Stimulated activated CD8-positive, alpha-beta memory T cell treated with anti-CD3 and anti-CD28 coated beads, Interleukin-7, amount 100 ng/mL, for 1 hour (primary cell): ENCODE measurements at regions not wholly inside any gene's neighbourhood (a gene's known extent, or its start where the extent isn't known, plus 50 kb on each side); places are given as distances from the start of the nearest gene placed in this dataset.
"Not testable (repeated sequence)": the region's sequence is repeated elsewhere in the genome, so short reads cannot be mapped to it uniquely, and the experiment has no call there.

Experiments used
- DNase-seq, 2 donors: peaks; one replicate each; pipeline ENCODE4 v3.0.0-alpha.2; 2020; ENCODE audit warnings: low read depth in 2 of 2

DNA sequence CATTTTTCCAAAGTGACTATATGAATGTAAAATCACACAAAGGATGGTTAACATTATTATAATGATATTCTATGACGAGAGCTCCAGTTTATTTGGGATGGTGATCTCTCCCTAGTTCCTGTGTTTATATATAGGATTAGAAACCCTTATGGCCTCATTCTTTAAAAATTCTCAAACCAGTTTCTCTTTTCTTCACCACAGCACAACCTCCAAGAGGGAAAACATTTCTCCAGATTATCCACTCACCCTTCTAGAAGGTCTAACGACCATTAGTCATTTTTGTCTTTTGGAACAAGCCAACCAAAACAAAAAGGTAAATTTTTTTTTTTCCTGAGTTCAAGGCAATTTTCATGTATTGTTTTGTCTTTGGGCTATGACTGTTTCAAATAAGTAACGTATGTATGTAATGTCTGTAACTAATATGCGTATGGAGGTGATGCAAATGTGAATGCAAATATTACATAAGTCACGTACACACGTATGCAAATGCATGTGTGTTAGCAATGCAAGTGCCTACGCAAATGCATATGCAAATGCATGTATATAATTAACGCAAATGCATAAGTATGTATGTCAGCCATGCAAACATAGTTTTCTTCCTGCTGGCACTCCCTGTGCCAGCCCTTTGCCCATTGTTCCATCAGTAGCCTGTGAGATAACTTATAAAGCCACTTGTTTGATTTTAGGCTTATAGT, 72.5 kb upstream of the MORC3 start:
- no peak for DNase-seq

DNA sequence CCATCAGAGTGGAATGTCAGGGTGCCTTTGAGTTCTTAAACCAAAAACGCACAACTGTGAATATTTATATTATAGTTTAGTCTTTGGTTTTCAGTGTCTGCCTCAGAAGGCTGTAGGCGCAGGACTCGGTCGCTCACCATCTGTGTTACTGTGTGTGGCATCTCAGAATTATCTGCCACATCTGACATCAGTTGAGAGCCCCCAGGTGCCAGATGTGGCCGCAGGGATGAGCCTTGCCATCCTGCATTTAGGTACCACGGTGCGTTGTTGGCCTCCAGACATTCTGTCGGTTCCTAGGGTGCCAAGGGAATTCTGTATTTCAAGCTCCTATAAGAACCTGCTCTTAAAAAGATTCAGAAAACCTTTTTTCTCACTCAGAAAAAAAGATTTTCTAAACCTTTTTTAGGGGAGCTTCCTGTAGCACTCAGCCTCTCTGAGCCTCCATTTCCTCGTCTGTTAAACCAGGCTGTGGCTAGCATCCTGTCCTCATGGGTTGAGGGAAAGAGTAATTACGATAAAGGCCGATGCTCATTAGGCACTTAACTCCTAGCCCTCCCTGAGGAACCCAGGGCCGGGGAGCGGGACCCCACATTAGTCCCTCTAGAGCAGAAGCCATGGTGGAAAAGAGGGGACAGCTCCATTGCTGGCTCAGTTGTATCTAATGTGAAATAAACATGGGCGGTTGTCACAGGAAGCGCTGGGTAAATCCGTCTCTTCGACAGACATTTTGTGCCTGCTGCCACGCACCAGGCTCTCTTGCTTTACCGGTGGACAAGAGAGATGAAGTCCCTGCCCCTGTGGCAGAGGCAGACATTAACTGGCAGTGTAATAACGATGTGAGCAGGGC, 70.2 kb upstream of the MORC3 start:
- DNase-seq: no peak

DNA sequence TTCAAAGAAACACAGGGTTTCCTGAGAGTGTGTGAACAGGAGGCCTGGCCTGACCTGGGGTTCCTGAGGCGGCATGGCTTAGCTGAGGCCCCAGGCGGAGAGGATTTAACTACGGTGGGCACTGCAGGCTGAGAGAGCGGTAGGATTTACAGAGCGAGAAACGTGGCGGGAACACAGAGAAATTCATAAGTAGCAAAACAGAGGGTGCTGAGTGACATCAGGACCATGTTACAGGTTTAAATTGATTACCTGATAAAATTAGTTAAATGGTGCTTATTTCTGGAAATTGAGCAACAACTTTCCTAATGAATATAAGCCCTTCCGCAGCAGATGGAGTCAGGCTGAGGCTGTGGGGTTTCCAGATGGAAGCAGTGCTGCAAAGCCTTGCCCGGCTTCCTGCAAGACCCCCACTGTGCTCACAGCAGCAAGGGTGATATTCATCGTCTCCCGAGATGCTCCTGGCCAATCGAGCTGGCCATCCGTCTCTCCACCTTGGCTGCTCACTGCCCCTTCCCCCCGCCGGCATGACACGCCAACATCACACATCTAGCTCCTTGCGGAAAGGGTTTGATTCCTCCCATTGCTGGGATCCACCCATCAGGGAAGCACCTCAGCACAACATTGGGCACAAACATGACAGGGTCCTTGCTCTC, 69.4 kb upstream of the MORC3 start:
- DNase-seq: no peak

DNA sequence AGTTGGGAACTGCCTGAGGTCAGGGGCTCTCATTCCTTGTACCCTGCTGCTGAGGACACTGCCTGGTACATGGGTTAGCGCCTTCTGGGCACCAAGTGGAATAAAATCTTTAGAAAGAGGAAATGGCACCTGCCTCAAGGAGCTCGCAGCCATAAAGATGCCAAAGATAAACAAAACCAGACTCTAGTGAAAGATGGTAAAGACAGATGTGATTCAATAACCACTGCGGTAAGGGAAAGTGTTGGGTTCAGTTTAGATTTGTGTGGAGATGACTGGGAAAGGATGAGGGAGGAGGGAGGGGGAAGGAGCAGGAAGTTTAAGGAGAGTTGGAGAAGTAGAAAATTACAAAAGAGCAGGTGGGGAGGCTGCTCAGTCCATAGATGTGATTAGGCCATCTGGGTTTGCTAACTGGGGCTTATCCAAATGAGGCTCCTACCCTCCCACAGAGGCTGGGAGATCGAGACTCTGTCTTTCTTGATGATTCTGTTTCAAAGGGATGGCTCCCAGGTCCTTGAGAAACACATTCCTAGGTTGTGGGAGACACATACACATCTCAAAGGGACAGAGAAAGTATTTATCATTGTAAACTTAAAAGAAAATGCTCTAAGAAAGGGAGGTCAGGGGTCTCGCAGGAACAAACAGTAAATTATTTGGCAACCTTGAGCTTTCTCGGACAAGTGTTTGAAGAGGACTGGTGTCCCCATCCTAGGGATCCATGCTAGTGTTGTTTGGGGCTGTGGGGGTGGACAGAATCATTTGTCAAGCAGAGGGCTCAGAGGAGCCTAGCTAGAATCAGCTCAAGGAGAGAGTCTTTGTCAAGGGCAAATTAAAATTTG, 65.7 kb upstream of the MORC3 start:
- no peak for DNase-seq

DNA sequence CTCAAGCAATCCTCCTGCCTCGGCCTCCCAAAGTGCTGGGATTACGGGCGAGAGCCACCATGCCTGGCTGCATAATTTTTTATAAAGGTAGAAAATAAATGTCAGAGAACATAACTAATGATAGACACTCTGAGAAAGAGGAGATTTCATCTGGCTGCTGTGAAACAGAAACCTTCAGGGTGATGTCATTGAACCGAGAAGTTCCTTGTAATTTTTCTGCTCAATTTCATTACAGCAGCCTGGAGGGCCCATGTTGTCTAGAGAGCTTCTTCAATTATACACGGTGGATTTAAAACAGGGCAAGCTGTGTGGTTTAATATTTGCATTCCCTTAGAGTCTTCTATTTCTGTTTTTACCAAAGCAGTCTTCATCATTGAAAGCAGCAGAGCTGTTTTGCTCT, 64.3 kb upstream of the MORC3 start:
- no peak for DNase-seq

DNA sequence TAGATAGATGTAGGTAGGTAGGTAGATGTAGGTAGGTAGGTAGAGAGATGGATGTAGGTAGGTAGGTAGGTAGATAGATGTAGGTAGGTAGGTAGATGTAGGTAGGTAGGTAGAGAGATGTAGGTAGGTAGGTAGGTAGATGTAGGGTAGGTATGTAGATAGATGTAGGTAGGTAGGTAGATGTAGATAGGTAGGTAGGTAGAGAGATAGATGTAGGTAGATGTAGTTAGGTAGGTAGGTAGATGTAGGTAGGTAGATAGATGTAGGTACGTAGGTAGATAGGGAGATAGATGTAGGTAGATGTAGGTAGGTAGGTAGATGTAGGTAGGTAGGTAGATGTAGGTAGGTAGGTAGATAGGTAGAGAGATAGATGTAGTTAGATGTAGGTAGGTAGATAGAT, 62.3 kb upstream of the MORC3 start:
- DNase-seq: no peak

DNA sequence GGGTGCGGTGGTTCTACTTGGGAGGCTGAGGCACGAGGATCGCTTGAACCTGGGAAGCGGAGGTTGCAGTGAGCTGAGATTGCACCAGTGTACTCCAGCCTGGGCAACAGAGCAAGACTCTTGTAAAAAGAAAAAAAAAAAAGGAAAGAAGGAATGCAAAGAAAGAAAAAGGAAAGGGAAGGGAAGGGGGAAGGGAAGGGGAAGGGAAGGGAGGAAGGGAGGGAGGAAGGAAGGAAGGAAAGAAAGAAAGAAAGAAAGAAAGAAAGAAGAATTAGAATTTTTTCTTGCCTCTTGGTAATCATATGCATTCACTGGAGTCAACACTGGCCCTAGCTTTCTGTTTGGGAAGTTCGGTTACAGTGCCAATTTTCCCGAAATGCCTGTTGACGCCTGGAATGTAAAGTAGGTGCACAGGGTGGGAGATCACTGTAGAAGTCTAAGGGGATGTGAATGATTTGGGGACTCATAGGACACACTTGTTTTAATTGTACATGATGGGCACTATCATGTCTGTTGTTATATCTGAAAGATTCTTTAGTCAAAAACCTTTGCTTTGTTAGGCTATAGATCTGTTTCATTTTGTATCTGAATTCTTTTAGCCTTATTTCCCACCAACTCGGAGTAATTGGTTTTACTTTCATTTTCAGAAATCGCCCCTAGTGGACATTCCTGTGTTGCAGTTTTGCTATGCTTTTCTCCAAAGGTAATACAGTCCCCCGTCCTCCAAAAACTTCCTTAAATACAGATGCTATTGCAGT, 59.8 kb upstream of the MORC3 start:
- DNase-seq: peak in 1 of 2 donors; percentile 8

DNA sequence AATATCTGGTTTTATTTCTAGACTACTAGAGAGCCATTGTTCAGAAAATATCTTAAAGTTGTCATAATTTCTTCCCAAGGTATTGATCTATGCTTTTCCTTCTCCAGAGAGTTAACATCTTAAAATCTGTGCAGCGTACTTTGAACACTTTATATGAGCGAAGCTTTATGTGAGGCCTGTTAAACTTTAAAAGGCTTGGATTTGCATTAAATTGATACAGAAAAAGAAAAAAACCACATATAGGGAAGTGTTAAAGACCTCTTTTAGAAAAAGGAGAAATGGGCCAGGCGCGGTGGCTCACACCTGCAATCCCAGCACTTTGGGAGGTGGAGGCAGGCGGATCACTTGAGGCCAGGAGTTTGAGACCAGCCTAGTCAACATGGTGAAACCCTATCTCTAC, 59.2 kb upstream of the MORC3 start:
- no peak for DNase-seq

DNA sequence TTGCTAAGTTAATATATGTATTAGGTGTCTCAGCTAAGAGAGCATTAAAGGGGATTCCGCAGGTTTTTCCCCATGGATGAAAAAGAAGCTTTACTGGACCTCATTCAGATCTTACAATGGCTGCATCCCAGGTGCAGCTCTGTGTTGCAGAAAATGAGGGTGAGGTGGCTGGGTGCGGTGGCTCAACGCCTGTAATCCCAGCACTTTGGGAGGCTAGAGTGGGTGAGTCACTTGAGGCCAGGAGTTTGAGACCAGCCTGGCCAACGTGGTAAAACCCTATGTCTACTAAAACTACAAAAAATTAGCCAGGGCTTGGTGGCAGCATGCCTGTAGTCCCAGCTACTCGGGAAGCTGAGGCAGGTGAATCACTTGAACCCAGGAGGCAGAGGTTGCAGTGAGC, 58.5 kb upstream of the MORC3 start:
- DNase-seq: no peak

DNA sequence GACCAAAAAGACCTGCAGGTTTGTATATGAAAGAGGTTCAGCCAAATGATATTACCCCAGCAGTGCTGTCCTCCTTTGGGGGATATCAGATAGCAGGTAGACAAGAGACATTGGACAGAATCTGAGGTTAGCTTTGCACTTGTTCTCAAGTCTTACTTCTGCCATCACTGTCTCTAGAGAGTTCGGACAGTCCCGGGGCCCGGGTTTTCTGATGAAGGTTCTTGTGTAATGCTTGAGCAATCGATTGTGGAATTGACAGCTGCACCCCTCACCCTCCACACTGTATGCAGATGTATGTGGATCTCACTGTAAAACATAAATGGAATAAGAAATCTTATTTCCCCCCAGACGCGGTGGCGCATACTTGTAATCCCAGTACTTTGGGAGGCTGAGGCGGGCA, 56.2 kb upstream of the MORC3 start:
- no peak for DNase-seq

DNA sequence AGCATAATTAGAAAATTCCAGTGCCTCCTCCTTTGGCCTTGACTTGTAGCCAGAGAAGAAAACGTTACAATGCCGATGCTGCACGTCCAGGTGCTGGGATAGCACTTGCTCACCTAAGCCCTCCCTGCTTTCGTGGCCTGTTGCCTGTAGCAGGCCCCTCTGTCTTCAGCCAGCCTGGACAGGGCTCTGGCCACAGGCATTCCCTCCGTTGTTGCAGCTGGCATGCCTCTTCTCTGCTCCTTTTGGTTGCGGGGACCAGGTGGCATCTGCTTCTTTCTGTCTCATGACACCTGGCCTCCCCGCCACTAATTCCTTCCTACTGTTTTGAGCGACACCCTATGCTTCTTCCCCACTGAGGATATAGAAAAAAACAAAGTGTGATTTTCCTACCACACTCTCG, 54.6 kb upstream of the MORC3 start:
- DNase-seq: no peak

DNA sequence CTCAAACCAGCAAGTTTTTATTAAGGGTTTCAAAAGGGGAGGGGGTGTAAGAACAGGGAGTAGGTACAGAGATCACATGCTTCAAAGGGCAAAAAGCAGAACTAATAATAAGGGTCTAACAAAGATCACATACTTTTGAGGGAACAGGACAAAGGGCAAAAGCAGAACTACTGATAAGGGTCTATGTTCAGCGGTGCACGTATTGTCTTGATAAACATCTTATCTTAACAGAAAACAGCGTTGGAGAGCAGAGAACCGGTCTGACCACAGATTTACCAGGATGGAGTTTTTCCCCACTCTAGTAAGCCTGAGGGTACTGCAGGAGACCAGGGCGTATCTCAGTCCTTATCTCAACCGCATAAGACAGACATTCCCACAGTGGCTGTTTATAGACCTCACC, 52.2 kb upstream of the MORC3 start:
- DNase-seq: not testable (repeated sequence)

DNA sequence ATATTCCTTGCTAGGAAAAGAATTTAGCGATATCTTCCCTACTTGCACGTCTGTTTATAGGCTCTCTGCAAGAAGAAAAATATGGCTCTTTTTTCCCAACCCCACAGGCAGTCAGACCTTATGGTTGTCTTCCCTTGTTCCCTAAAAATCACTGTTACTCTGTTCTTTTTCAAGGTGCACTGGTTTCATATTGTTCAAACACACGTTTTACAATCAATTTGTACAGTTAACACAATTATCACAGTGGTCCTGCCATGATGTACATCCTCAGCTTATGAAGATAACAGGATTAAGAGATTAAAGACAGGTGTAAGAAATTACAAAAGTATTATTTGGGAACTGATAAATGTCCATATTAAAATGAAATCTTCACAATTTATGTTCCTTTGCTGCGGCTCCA, 51.7 kb upstream of the MORC3 start:
- DNase-seq: not testable (repeated sequence)
